ENCODE measurements at regions not wholly inside any gene's neighbourhood (a gene's known extent, or its start where the extent isn't known, plus 50 kb on each side); places are given as distances from the start of the nearest gene placed in this dataset.

DNA sequence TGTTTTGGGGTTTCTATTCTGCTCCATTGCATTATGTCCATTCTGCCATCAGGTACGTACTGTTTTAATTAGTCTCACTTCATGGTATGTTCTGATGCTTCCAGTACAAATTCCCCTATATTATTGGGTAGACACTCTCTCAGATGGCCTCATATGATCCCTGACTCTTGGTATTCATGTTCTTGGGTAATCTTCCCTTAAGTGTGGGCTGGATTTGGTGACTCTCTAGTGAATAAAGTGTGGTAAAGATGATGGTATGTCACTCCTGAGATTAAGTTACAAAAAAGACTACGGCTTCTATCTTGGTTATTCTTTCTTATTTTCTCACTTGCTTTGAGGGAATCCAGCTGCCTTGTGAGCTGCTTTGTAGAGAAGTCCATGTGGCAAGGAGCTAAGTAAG is 89.6 kb upstream of the TBC1D5 start:
- Histone ChIP-seq H3K27me3 (ENCODE audit: low read length) (no peaks in the 10 kb centered on the region), H3K27ac (ENCODE audit: low read depth, low read length) (no peak overlapping the region), H3K4me3 (ENCODE audit: insufficient read depth, low read length, poor library complexity, severe bottlenecking) (no peak overlapping the region), H3K79me2 (ENCODE audit: insufficient read depth, low read length) (no peaks in the 10 kb centered on the region), H3K4me2 (ENCODE audit: low read depth, low read length, poor library complexity, severe bottlenecking) (no peak overlapping the region), H3K9me3 (ENCODE audit: insufficient read depth, low read length) (no peaks in the 10 kb centered on the region), H3K9me2 (replicated peaks; ENCODE audit: insufficient read depth, low read length) (no peaks in the 10 kb centered on the region), H3K36me3 (ENCODE audit: low read length) (no peaks in the 10 kb centered on the region), H4K20me1 (ENCODE audit: low read depth, low read length) (no peaks in the 10 kb centered on the region; the same call in 1 of the 2 replicates), H2AFZ (ENCODE audit: low read depth, low read length, severe bottlenecking) (no peak overlapping the region), H3K9ac (ENCODE audit: low read length) (no peak overlapping the region), H3F3A (ENCODE audit: insufficient read depth) (no peaks in the 10 kb centered on the region)
- TF ChIP-seq, protein P1, sequence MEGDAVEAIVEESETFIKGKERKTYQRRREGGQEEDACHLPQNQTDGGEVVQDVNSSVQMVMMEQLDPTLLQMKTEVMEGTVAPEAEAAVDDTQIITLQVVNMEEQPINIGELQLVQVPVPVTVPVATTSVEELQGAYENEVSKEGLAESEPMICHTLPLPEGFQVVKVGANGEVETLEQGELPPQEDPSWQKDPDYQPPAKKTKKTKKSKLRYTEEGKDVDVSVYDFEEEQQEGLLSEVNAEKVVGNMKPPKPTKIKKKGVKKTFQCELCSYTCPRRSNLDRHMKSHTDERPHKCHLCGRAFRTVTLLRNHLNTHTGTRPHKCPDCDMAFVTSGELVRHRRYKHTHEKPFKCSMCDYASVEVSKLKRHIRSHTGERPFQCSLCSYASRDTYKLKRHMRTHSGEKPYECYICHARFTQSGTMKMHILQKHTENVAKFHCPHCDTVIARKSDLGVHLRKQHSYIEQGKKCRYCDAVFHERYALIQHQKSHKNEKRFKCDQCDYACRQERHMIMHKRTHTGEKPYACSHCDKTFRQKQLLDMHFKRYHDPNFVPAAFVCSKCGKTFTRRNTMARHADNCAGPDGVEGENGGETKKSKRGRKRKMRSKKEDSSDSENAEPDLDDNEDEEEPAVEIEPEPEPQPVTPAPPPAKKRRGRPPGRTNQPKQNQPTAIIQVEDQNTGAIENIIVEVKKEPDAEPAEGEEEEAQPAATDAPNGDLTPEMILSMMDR (IDR thresholded peaks at IDR 0.05; ENCODE audit: insufficient read depth, low read length, poor library complexity, severe bottlenecking), result no peak
- no peak for TF ChIP-seq EZH2phosphoT487 (conservative IDR thresholded peaks at IDR 0.05; ENCODE audit: low read length)

DNA sequence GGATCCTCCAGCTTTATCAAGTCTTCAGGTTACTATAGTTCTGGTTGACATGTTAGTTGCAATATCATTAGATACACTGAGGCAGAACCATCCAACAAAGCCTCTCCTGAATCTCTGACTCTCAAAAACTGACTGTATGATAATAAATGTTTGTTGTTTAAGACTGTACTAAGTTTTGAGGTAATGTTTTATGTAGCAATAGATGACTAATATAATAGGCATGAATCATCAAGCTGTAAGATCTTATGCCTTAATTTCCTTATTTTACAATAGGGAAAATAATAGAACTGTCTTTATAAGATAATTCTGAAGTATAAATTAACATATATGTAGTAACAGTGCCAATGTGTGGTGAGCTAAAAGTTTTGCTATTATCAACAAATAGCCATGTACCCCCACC is 88.9 kb upstream of the TBC1D5 start:
- H3K9me3 ChIP-seq (ENCODE audit: insufficient read depth, low read length), result no peaks in the 10 kb centered on the region
- no peak overlapping the region for H2AFZ ChIP-seq (ENCODE audit: low read depth, low read length, severe bottlenecking)
- H3K9ac ChIP-seq (ENCODE audit: low read length), result no peak overlapping the region
- no peaks in the 10 kb centered on the region for H3K79me2 ChIP-seq (ENCODE audit: insufficient read depth, low read length)
- no peaks in the 10 kb centered on the region for H3K36me3 ChIP-seq (ENCODE audit: low read length)
- no peaks in the 10 kb centered on the region for H3K27me3 ChIP-seq (ENCODE audit: low read length)
- H3K4me3 ChIP-seq (ENCODE audit: insufficient read depth, low read length, poor library complexity, severe bottlenecking), result no peak overlapping the region
- no peak overlapping the region for H3K27ac ChIP-seq (ENCODE audit: low read depth, low read length)
- no peaks in the 10 kb centered on the region; the same call in 1 of the 2 replicates for H4K20me1 ChIP-seq (ENCODE audit: low read depth, low read length)
- H3K9me2 ChIP-seq (replicated peaks; ENCODE audit: insufficient read depth, low read length), result no peaks in the 10 kb centered on the region
- H3F3A ChIP-seq (ENCODE audit: insufficient read depth), result no peaks in the 10 kb centered on the region
- TF ChIP-seq EZH2phosphoT487 (conservative IDR thresholded peaks at IDR 0.05; ENCODE audit: low read length), result no peak
- TF ChIP-seq, protein P1 (IDR thresholded peaks at IDR 0.05; ENCODE audit: insufficient read depth, low read length, poor library complexity, severe bottlenecking), result no peak
- no peak overlapping the region for H3K4me2 ChIP-seq (ENCODE audit: low read depth, low read length, poor library complexity, severe bottlenecking)

DNA sequence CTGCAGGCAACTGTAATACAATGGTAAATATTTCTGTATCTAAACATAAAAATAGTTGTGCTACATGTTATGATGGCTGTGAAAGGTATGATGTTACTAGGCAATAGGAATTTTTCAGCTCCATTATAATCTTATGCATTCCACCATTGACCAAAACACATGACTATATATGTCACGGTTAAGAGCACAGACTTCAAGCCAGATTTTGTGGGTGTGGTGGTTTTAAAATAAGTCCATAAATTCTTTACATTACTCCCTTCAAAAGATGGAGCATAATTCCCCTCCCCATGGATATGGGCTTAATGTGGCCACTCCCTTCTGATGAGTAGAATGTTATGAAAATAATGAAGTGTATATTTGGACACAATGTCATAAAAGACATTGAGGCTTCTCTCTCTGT is 88.4 kb upstream of the TBC1D5 start:
- no peak overlapping the region for H3K4me2 ChIP-seq (ENCODE audit: low read depth, low read length, poor library complexity, severe bottlenecking)
- no peak overlapping the region for H3K4me3 ChIP-seq (ENCODE audit: insufficient read depth, low read length, poor library complexity, severe bottlenecking)
- H2AFZ ChIP-seq (ENCODE audit: low read depth, low read length, severe bottlenecking), result no peak overlapping the region
- no peaks in the 10 kb centered on the region for H3K79me2 ChIP-seq (ENCODE audit: insufficient read depth, low read length)
- no peaks in the 10 kb centered on the region for H3F3A ChIP-seq (ENCODE audit: insufficient read depth)
- H4K20me1 ChIP-seq (ENCODE audit: low read depth, low read length), result no peaks in the 10 kb centered on the region; the same call in 1 of the 2 replicates
- H3K27ac ChIP-seq (ENCODE audit: low read depth, low read length), result no peak overlapping the region
- TF ChIP-seq, protein P1 (IDR thresholded peaks at IDR 0.05; ENCODE audit: insufficient read depth, low read length, poor library complexity, severe bottlenecking), result no peak
- no peak for TF ChIP-seq EZH2phosphoT487 (conservative IDR thresholded peaks at IDR 0.05; ENCODE audit: low read length)
- H3K36me3 ChIP-seq (ENCODE audit: low read length), result no peaks in the 10 kb centered on the region
- no peak overlapping the region for H3K9ac ChIP-seq (ENCODE audit: low read length)
- no peaks in the 10 kb centered on the region for H3K9me3 ChIP-seq (ENCODE audit: insufficient read depth, low read length)
- H3K9me2 ChIP-seq (replicated peaks; ENCODE audit: insufficient read depth, low read length), result no peaks in the 10 kb centered on the region
- H3K27me3 ChIP-seq (ENCODE audit: low read length), result no peaks in the 10 kb centered on the region

All from SU-DHL-6 (cell line).